OCI-LY1 (cell line): ENCODE measurements at regions not wholly inside any gene's neighbourhood (a gene's known extent, or its start where the extent isn't known, plus 50 kb on each side); places are given as distances from the start of the nearest gene placed in this dataset.

Experiments used
- H2AFZ ChIP-seq: fragments of 200-600 bp; sonication (generic), shearing (Covaris generic); 2 replicates; pipeline ENCODE4 v1.6.0; 2014; ENCODE audit warnings: antibody characterized with exemption, mild to moderate bottlenecking, low read length
- H3F3A ChIP-seq: fragments of 200-600 bp; sonication (generic), shearing (Covaris generic); 2 replicates; pipeline ENCODE4 v1.6.0; 2014; ENCODE audit warnings: mild to moderate bottlenecking, antibody characterized with exemption, low read length, moderate library complexity; ENCODE audit not compliant: insufficient read depth
- H3K27ac ChIP-seq: fragments of 200-600 bp; sonication (generic); 2 replicates; pipeline ENCODE4 v1.5.1; 2014; ENCODE audit warnings: low read length, mixed run types, mild to moderate bottlenecking, low read depth; ENCODE audit not compliant: poor library complexity, severe bottlenecking
- H3K27me3 ChIP-seq: fragments of 200-600 bp; sonication (generic); 2 replicates; pipeline ENCODE4 v1.6.0; 2014; ENCODE audit warnings: antibody characterized with exemption, mild to moderate bottlenecking, low read length, moderate library complexity; ENCODE audit not compliant: insufficient read depth
- H3K36me3 ChIP-seq: fragments of 200-600 bp; sonication (generic); 2 replicates; pipeline ENCODE4 v1.6.1; 2014; ENCODE audit warnings: mild to moderate bottlenecking, antibody characterized with exemption, low read length, moderate library complexity, mixed read lengths; ENCODE audit not compliant: insufficient read depth
- H3K4me1 ChIP-seq: fragments of 200-600 bp; sonication (generic); 2 replicates; pipeline ENCODE4 v1.5.1; 2014; ENCODE audit warnings: mild to moderate bottlenecking, low read length, moderate library complexity; ENCODE audit not compliant: insufficient read depth, severe bottlenecking
- H3K4me2 ChIP-seq: fragments of 200-600 bp; sonication (generic), shearing (Covaris generic); 2 replicates; pipeline ENCODE4 v1.6.1; 2014; ENCODE audit warnings: low read length
- H3K4me3 ChIP-seq: fragments of 200-600 bp; sonication (generic); 2 replicates; pipeline ENCODE4 v1.5.1; 2014; ENCODE audit warnings: low read length, low read depth, mild to moderate bottlenecking, mixed read lengths; ENCODE audit not compliant: poor library complexity, severe bottlenecking
- H3K79me2 ChIP-seq: fragments of 200-600 bp; shearing (Covaris generic); 2 replicates; pipeline ENCODE4 v1.6.1; 2016; ENCODE audit warnings: mixed run types, low read length, mixed read lengths; ENCODE audit not compliant: insufficient read depth
- H3K9ac ChIP-seq: fragments of 200-600 bp; sonication (generic), shearing (Covaris generic); 2 replicates; pipeline ENCODE4 v1.6.1; 2014; ENCODE audit warnings: mild to moderate bottlenecking, low read length, mixed read lengths
- H3K9me2 ChIP-seq: fragments of 200-600 bp; sonication (generic), shearing (Covaris generic); 2 replicates; pipeline ENCODE4 v1.6.1; 2014; ENCODE audit warnings: low read depth, mild to moderate bottlenecking, low read length, mixed read lengths
- H3K9me3 ChIP-seq: fragments of 200-600 bp; shearing (Covaris generic); 2 replicates; pipeline ENCODE4 v1.6.1; 2014; ENCODE audit warnings: low read length, mixed read lengths
- H4K20me1 ChIP-seq: fragments of 200-600 bp; sonication (generic), shearing (Covaris generic); 2 replicates; pipeline ENCODE4 v1.6.0; 2016; ENCODE audit warnings: mild to moderate bottlenecking, low read length; ENCODE audit not compliant: insufficient read depth
- EZH2 ChIP-seq: fragments of 200-600 bp; sonication (generic), shearing (Covaris generic); IDR thresholded peaks from 2 replicates; pipeline ENCODE4 v1.8.0; 2017; ENCODE audit warnings: borderline replicate concordance, mixed run types, mild to moderate bottlenecking, antibody characterized with exemption, low read length, moderate library complexity, mixed read lengths
- TF ChIP-seq, protein P1 (sequence below): fragments of 200-600 bp; sonication (generic), shearing (Covaris generic); IDR thresholded peaks from 2 replicates; pipeline ENCODE4 v1.5.1; 2017; ENCODE audit warnings: mild to moderate bottlenecking, antibody characterized with exemption, low read length, moderate library complexity, mixed read lengths

- H2AFZ ChIP-seq, result no peak overlapping the region
- H3K36me3 ChIP-seq, result no peaks in the 10 kb centered on the region
- H3K4me3 ChIP-seq, result no peak overlapping the region
Observed at GRCh38 chr11:37710031-37710430, 1112.0 kb upstream of the RAG2 start.

DNA sequence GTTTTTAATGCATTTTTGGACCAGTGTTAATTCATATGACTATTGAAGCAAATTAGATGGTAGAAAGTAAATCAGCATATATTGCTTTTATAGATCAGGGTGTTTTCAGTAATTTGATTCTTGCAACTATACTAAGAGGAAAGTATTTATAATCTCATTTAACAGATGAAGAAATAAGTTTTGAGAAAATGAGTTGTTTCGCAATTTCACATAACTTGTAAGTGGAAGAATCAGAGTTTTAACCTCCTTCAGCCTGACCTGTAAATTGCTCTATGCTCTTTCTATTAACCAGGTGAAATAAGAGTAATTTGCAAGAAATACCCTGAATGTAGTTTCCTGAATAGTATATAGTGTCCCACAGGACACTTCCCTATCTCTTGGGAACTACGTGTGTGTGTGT, 1106.8 kb upstream of the RAG2 start:
- H3K4me2 ChIP-seq, result no peak overlapping the region
- TF ChIP-seq, protein P1, sequence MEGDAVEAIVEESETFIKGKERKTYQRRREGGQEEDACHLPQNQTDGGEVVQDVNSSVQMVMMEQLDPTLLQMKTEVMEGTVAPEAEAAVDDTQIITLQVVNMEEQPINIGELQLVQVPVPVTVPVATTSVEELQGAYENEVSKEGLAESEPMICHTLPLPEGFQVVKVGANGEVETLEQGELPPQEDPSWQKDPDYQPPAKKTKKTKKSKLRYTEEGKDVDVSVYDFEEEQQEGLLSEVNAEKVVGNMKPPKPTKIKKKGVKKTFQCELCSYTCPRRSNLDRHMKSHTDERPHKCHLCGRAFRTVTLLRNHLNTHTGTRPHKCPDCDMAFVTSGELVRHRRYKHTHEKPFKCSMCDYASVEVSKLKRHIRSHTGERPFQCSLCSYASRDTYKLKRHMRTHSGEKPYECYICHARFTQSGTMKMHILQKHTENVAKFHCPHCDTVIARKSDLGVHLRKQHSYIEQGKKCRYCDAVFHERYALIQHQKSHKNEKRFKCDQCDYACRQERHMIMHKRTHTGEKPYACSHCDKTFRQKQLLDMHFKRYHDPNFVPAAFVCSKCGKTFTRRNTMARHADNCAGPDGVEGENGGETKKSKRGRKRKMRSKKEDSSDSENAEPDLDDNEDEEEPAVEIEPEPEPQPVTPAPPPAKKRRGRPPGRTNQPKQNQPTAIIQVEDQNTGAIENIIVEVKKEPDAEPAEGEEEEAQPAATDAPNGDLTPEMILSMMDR, result no peak
- no peak for TF ChIP-seq EZH2

More at GRCh38 chr11:37710031-37710430, 1112.0 kb upstream of the RAG2 start:
- no peak overlapping the region for H3K27ac ChIP-seq
- H3K27me3 ChIP-seq, result no peaks in the 10 kb centered on the region
- no peaks in the 10 kb centered on the region for H3K79me2 ChIP-seq
- H3K4me1 ChIP-seq, result no peaks in the 10 kb centered on the region
- no peaks in the 10 kb centered on the region for H3K9me3 ChIP-seq
- H3F3A ChIP-seq, result no peaks in the 10 kb centered on the region
- no peaks in the 10 kb centered on the region for H3K9me2 ChIP-seq
- H4K20me1 ChIP-seq, result no peaks in the 10 kb centered on the region
- TF ChIP-seq EZH2, result no peak
- TF ChIP-seq, protein P1, result no peak
- no peak overlapping the region for H3K4me2 ChIP-seq
- no peak overlapping the region for H3K9ac ChIP-seq

GRCh38 chr11:37699644-37700043, 1101.6 kb upstream of the RAG2 start:
- no peaks in the 10 kb centered on the region for H3K9me3 ChIP-seq
- H3K4me3 ChIP-seq, result no peak overlapping the region
- TF ChIP-seq EZH2, result no peak
- TF ChIP-seq, protein P1, result no peak
- H3K36me3 ChIP-seq, result no peaks in the 10 kb centered on the region
- no peaks in the 10 kb centered on the region for H4K20me1 ChIP-seq
- H3K9me2 ChIP-seq, result no peaks in the 10 kb centered on the region
- H3K9ac ChIP-seq, result no peak overlapping the region
- no peak overlapping the region for H3K27ac ChIP-seq
- no peak overlapping the region for H2AFZ ChIP-seq
- no peaks in the 10 kb centered on the region for H3F3A ChIP-seq
- no peaks in the 10 kb centered on the region for H3K79me2 ChIP-seq
- no peak overlapping the region for H3K4me2 ChIP-seq
- no peaks in the 10 kb centered on the region for H3K27me3 ChIP-seq
- H3K4me1 ChIP-seq, result no peaks in the 10 kb centered on the region

More for the DNA sequence above, 1106.8 kb upstream of the RAG2 start:
- H3K4me1 ChIP-seq, result no peaks in the 10 kb centered on the region
- H3K4me3 ChIP-seq, result no peak overlapping the region
- no peak overlapping the region for H3K9ac ChIP-seq
- no peaks in the 10 kb centered on the region for H3K9me3 ChIP-seq
- H3K79me2 ChIP-seq, result no peaks in the 10 kb centered on the region
- no peak overlapping the region for H3K27ac ChIP-seq
- no peaks in the 10 kb centered on the region for H4K20me1 ChIP-seq
- no peaks in the 10 kb centered on the region for H3F3A ChIP-seq
- H3K36me3 ChIP-seq, result no peaks in the 10 kb centered on the region
- H3K27me3 ChIP-seq, result no peaks in the 10 kb centered on the region
- H3K9me2 ChIP-seq, result no peaks in the 10 kb centered on the region
- no peak overlapping the region for H2AFZ ChIP-seq
